KOPT-K1 (cell line): ENCODE measurements at regions not wholly inside any gene's neighbourhood (a gene's known extent, or its start where the extent isn't known, plus 50 kb on each side); places are given as distances from the start of the nearest gene placed in this dataset.

Experiments used
- H3K27ac ChIP-seq: fragments of 200-600 bp; sonication (generic); 2 replicates; pipeline ENCODE4 v1.5.1; 2016; ENCODE audit warnings: antibody characterized with exemption, mild to moderate bottlenecking, low read depth, low read length; ENCODE audit not compliant: poor library complexity, severe bottlenecking
- H3K36me3 ChIP-seq: fragments of 200-600 bp; sonication (generic); 2 replicates; pipeline ENCODE4 v1.5.1; 2017; ENCODE audit warnings: antibody characterized with exemption, mild to moderate bottlenecking, low read length, moderate library complexity; ENCODE audit not compliant: insufficient read depth
- H3K9me3 ChIP-seq: fragments of 200-600 bp; sonication (generic); 2 replicates; pipeline ENCODE4 v1.5.1; 2017; ENCODE audit warnings: antibody characterized with exemption, low read length, mild to moderate bottlenecking; ENCODE audit not compliant: insufficient read depth, poor library complexity, severe bottlenecking

DNA sequence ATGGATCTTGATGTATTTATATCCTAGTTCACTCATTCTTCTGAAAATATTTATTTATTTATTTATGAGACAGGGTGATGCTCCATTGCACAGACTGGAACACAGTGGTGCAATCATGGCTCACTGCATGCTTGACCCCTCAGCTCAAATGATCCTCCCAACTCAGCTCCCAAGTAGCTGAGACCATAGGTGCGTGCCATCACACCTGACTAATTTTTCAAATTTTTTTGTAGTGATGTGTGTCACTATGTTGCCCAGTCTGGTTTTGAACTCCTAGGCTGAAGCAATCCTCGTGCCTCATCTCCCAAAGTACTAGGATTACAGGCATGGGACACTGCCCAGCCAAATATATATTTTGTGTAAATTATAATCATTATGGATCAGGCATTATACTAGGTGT lies 595.6 kb upstream of the ATP2B1 start:
- H3K27ac ChIP-seq = no peak overlapping the region
- H3K36me3 ChIP-seq = no peaks in the 10 kb centered on the region
- H3K9me3 ChIP-seq = no peaks in the 10 kb centered on the region

DNA sequence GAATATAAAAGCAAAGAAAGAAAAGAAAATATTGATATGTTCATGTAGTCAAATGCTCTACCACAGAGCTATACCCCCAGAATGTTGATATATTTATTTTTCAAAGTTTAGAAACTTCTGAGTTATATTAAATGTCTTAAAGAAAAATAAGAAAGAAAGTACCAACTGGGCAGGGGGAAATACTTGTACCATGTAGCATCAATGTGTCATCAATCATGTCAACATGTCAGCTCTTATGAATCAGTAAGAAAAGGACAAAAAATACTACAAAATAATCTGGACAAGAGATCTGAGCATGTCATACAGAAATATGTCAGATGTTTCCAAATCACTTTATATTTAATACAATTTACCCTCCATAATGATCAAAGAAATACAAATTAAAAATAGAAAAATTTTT lies 595.1 kb upstream of the ATP2B1 start:
- no peaks in the 10 kb centered on the region for H3K9me3 ChIP-seq
- no peak overlapping the region for H3K27ac ChIP-seq
- no peaks in the 10 kb centered on the region for H3K36me3 ChIP-seq

- Histone ChIP-seq H3K27ac (no peak overlapping the region), H3K9me3 (no peaks in the 10 kb centered on the region), H3K36me3 (no peaks in the 10 kb centered on the region)
These were observed 593.0 kb upstream of the ATP2B1 start for GRCh38 chr12:90301561-90302133.

GRCh38 chr12:90301095-90301494 lies 592.5 kb upstream of the ATP2B1 start:
- no peaks in the 10 kb centered on the region for H3K9me3 ChIP-seq

GRCh38 chr12:90299666-90300065 lies 591.0 kb upstream of the ATP2B1 start:
- Histone ChIP-seq H3K9me3 (no peaks in the 10 kb centered on the region), H3K27ac (peak overlapping the region; percentile 78), H3K36me3 (no peaks in the 10 kb centered on the region)

More at GRCh38 chr12:90301095-90301494, 592.5 kb upstream of the ATP2B1 start:
- Histone ChIP-seq H3K27ac (no peak overlapping the region), H3K36me3 (no peaks in the 10 kb centered on the region)

DNA sequence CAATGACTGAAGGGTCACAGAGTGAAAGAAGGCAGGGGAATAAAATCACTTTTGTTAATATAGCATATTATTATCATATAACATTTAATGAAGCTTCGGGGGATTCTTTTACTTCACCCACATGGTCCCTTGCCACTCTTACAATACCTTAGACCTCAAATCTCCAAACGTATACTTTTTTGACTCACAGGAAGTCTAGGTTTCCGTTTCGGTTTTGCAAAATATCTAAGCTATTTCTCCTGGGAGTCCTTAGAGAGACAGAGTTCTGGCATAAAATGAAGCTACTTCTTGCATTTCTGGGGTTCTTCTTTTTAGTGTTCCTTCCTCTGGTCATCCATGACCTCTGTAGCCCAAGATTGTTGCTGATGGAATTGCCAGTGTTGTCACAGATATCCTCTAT lies 590.5 kb upstream of the ATP2B1 start:
- Histone ChIP-seq H3K36me3 (no peaks in the 10 kb centered on the region), H3K27ac (peak overlapping the region; percentile 78)

DNA sequence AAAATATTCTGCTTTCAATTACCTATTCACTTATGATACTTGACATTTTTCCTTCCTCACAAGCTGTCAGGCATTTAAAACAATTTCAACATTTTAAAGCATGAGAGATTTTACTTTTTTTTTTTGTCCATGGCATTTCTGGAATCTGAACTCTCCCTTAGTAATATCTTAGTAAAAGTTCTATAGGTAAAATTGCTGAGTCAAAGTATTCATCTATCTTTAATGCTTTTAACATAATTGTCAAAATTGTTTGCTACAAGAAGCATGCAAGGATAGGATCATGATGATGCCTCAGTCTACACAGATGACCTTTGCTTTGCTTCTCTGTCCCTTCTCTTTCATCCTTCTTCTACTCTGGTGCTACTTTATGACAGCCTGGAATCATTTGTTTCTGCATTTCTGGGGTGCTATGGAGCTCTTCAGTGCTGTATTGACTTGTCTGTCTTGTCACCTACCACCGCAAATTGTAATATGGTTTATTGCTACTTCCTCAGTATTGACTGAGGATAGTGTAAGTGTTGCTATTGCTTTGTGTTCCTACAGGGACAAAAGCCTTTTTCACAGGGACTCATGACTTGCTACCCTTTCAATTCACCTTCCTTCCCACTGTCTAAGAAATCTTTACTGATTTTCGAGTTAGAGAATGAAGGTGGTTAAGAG lies 589.8 kb upstream of the ATP2B1 start:
- Histone ChIP-seq H3K27ac (peak overlapping the region; percentile 78), H3K9me3 (no peaks in the 10 kb centered on the region), H3K36me3 (no peaks in the 10 kb centered on the region)

More for the DNA sequence above, 590.5 kb upstream of the ATP2B1 start:
- no peaks in the 10 kb centered on the region for H3K9me3 ChIP-seq

DNA sequence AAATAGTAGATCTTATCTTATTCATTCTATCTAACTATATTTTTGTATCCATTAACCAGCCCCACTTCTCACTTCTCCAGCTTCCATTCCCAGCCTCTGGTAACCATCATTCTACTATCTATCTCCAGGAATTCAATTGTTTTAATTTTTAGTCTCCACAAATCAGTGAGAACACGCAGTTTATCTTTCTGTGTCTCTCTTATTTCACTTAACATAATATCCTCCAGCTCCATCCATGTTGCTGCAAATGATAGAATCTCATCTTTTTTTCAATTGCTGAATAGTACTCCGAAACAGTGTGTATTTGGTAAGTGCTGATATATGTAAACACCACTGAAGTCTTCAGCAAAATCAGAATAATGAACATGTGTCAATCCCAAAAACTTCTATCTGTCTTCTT lies 587.2 kb upstream of the ATP2B1 start:
- no peaks in the 10 kb centered on the region for H3K9me3 ChIP-seq
- H3K27ac ChIP-seq = no peak overlapping the region
- no peaks in the 10 kb centered on the region for H3K36me3 ChIP-seq

- no peak overlapping the region for H3K27ac ChIP-seq
- no peaks in the 10 kb centered on the region for H3K36me3 ChIP-seq
- peaks cover 20% of the 10 kb centered on the region for H3K9me3 ChIP-seq
These were observed 583.5 kb upstream of the ATP2B1 start for GRCh38 chr12:90292183-90292582.

DNA sequence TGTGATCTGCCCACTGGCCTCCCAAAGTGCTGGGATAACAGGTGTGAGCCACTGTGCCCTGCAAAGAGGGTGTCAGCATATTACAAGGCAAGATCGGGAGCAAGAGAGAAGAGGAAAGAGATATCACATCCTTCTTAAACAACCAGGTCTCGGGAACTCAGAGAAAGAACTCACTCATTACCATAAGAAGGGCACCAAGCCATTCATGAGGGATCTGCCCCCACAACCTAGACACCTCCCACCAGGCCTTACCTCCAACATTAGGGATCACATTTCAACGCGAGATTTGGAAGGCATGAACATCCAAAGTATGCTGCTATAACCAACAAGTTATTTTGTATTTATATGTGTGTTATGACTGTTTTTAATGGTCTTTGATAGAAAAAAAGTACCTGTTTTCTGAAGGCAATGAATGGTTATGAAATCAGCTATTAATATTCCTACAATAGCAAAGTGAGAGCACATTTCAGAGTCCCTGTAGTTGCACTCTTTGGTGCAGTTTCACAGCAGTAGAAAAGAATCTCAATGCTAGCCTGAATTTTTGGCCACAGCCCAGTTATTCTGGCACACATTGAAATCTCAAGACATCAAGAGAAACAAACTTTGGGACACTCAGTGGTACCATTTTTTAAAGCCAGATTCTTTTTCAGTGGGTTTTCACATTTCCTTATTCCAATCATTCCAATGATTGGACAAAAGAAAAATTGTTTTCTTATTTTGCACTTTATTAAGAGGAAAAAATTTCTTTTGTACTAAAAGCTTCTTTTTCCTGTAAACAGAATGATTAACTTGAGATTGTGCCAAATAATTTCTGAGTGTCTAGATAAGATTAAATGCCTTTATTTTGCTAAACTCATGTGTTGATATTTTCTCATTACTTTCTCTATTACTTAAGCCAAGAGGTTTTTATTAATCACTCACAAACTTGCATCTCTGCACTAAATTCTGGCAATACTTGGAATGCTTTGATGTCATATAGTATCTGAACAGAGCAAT lies 582.6 kb upstream of the ATP2B1 start:
- Histone ChIP-seq H3K9me3 (peaks cover 20% of the 10 kb centered on the region), H3K27ac (no peak overlapping the region), H3K36me3 (no peaks in the 10 kb centered on the region)

GRCh38 chr12:90287585-90287984 lies 578.9 kb upstream of the ATP2B1 start:
- Histone ChIP-seq H3K27ac (no peak overlapping the region), H3K36me3 (no peaks in the 10 kb centered on the region), H3K9me3 (peaks cover 26% of the 10 kb centered on the region)

DNA sequence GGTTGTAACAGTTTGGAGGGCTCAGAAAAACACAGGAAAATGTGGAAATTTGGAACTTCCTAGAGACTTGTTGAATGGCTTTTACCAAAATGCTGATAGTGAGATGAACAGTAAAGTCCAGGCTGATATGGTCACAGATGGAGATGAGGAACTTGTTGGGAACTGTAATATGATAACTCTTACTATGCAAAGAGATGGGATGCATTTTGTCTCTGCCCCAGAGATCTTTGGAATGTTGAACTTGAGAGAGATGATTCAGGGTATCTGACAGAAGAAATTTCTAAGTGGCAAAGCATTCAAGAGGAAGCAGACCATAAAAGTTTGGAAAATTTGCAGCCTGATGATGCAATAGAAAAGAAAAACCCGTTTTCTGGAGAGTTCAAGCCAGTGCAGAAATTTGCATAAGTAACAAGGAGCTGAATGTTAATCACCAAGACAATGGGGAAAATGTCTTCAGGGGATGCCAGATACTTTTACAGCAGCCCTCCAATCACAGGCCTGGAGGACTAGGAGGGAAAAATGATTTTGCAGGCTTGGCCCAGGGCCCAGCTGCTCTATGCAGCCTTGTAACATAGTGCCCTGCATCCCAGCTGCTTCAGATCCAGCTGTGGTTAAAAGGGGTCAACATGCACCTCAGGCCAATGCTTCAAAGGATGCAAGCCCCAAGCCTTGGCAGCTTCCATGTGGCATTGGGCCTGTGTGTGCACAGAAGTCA lies 572.7 kb upstream of the ATP2B1 start:
- no peaks in the 10 kb centered on the region for H3K36me3 ChIP-seq
- peaks cover 27% of the 10 kb centered on the region for H3K9me3 ChIP-seq
- no peak overlapping the region for H3K27ac ChIP-seq

GRCh38 chr12:90280564-90281058 lies 572.0 kb upstream of the ATP2B1 start:
- peaks cover 27% of the 10 kb centered on the region for H3K9me3 ChIP-seq
- no peak overlapping the region for H3K27ac ChIP-seq
- no peaks in the 10 kb centered on the region for H3K36me3 ChIP-seq

DNA sequence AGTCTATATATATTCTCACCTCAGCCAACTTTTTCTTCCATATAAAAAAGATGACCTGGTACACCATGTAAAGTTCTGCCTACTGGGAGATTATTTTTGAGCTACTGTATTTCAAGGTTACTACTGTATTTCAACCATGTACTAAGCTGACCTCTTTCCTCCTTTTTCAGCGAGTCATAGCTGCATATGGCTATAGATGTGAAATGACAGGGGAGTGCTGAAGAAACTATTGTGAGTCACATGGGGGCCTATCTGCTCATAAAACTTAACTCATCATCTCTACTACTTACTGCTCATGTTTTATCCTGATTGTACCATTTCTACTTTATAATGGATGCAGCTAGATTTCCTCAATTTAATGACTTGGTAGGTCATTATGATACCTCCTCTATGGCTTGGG lies 571.4 kb upstream of the ATP2B1 start:
- H3K36me3 ChIP-seq = no peaks in the 10 kb centered on the region
- no peak overlapping the region for H3K27ac ChIP-seq
- peaks cover 27% of the 10 kb centered on the region for H3K9me3 ChIP-seq

DNA sequence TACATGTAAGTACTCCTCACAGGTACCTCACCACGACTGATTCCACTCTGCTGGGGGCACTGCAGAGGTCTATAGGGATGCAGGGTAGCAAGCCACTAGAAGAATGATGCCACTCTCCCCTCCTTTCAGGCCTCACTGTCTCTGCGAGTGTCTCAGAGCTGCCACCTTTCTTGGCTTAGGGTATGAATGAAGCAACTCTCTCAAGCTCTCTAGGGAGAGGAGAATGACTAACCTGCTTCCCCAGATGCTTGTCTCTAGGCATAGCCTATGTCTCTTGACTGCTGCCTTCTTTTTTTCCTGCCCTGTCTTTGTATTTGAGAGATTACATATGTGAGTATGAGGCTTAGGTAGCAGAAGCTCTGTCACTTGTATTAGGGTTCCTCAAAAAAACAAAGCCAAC lies 566.5 kb upstream of the ATP2B1 start:
- H3K27ac ChIP-seq = no peak overlapping the region
- H3K36me3 ChIP-seq = no peaks in the 10 kb centered on the region
- no peaks in the 10 kb centered on the region for H3K9me3 ChIP-seq
